Stimulated activated CD4-positive, alpha-beta T cell treated with anti-CD3 and anti-CD28 coated beads, TNF-alpha, amount 100 ng/mL, for 24 hours (primary cell): ENCODE measurements at regions not wholly inside any gene's neighbourhood (a gene's known extent, or its start where the extent isn't known, plus 50 kb on each side); places are given as distances from the start of the nearest gene placed in this dataset.
"Not testable (repeated sequence)": the region's sequence is repeated elsewhere in the genome, so short reads cannot be mapped to it uniquely, and the experiment has no call there.

Source experiments
- DNase-seq, 3 experiments: peaks; one replicate each; pipeline ENCODE4 v3.0.0-alpha.2; 2020; ENCODE audit warnings: low read depth in 3 of 3

- DNase-seq = no peak
These were observed 192.3 kb upstream of the HMCN1 start for GRCh38 chr1:185541871-185542301.

- DNase-seq = no peak
These were observed 193.9 kb upstream of the HMCN1 start for GRCh38 chr1:185540295-185540694.

DNA sequence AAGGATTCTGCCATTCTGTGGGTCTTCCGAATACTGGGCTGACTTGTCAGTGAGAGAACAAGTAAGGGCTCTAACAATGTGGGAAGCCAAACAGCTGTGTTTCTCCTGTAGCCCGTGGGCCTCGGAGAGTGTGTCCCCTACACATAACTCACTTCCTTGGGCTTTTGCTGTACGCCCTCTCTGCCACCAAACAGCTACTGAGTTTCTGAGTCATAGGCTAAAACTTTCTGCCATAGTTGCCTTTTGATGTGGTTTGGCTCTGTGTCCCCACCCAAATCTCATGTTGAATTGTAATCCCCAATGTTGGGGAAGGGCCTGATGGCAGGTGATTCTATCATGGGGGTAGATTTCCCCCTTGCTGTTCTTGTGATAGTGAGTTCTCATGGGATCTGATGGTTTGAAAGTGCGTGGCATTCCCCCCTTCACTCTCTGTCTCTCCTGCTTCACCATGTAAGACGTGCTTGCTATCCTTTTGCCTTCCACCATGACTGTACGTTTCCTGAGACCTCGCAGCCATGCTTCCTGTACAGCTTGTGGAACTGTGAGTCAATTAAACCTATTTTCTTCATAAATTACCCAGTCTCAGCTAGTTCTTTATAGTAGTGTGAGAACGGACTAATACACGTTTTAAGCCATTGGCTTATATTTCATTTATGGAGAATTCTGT lies 194.8 kb upstream of the HMCN1 start:
- DNase-seq = peak in 1 of 3 experiments; percentile 12

GRCh38 chr1:185538309-185538898 lies 195.8 kb upstream of the HMCN1 start:
- DNase-seq = not testable (repeated sequence)

GRCh38 chr1:185537596-185537995 lies 196.6 kb upstream of the HMCN1 start:
- DNase-seq = no peak

DNA sequence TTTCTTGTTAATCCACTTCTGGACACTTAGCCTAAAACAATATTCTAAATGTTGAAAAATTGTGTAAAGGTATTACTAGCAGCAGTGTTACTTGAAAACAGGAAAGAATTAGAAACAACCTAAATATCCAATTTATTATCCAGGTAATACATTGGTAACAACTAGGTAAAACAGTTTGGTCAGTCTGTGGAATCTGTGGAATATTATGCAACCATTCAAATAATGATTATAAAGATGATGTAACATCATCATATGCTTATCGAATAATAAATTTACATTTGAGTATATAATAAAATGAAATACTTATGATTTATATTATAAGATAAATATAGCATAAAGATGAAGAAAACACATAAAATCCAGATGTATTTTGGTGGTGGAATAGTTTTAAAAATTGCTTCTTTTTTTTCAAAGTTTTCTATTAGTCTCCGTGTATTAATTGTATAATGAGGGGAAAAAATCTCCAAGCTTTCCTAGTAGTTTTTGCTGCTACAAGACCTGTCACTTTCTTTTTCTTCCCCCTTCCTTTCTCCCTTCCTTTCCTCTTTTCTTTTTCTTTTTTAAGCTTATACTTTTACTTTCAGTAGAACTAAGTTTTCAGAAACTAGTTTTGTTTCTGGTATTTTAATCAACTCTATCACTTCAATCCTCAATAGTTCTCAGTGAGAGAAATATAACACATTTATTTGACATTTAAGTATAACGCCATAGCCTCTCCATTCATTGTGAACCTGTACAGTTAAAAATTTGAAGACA lies 197.8 kb upstream of the HMCN1 start:
- no peak for DNase-seq

DNA sequence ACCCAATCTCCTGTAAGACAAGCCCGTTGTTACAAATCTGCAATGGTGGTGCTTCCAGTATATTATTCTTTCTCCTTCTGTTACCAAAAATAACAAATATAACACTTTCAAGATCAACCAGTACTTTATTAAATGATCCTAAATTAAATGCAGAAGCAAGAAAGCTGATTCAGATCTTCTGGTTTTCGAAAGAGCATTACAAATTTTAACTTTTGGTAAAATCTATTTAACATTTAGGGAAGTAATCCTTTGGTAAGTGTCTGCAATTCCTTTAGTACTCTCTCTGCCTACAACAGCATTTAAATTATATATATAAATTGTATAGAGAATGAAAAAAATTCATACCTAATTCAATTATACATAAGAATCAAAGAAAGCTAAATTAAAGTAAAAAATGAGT lies 198.6 kb upstream of the HMCN1 start:
- no peak for DNase-seq

GRCh38 chr1:185534801-185535200 lies 199.4 kb upstream of the HMCN1 start:
- DNase-seq = no peak

DNA sequence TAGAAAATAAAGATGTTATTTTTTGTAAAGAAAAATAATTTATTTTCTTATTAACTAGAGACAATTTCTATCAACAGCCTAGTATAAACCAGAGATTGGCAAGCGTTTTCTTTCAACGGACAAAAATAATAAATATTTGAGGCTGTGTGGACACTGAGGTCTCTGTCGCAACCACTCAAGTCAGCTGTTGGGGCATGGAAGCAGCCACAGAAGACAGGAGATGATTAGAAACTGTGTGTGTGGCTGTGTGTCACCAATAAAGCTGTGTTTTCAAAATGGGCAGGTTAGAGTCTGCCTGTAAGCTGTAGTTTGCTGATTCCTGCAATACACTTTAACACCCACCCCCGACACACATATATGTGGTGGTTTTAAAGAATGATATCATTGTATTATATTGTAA lies 200.6 kb upstream of the HMCN1 start:
- no peak for DNase-seq

- no peak for DNase-seq
These were observed 201.3 kb upstream of the HMCN1 start for GRCh38 chr1:185532856-185533255.

DNA sequence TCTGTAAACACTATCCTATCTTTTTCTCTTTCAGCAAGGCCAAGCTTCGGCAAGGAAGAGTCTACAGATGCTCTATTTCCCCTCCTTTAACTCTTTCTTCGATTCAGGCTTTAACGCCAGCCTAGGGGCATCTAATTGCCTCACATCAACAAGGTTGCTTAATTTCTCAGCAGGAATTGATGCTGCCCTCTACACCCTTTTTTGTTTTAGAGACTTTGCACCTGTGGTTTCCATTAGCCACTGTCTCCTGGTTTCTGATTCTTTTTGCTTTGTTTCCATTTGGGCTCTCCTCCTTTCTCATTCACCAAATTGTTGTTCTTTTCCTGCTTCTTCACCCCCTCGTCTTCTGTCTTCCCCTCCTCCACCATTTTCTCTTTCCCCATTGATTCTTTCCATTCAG lies 202.4 kb upstream of the HMCN1 start:
- DNase-seq = no peak

DNA sequence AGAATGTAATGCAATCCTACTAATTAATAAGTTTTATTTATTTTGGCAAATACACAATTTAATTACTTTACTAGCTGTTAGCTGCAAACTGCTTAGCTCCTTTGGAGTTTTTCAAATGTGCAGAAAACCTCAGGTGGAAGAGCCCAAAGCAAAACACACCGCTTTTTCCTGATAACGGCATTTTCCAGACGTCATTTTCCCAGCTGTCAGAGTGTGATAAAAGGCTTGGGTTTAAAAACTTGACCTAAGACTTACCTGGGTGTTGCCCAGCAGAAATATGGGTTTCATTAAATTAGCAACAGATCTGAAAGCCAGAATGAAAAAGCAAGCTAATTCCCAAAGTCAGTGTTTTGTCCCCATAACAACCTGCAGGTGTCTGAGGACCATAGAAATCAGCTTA lies 204.0 kb upstream of the HMCN1 start:
- DNase-seq = no peak

- no peak for DNase-seq
These were observed 204.5 kb upstream of the HMCN1 start for GRCh38 chr1:185529673-185530072.

GRCh38 chr1:185528084-185528676 lies 206.0 kb upstream of the HMCN1 start:
- DNase-seq = no peak

- no peak for DNase-seq
These were observed 207.6 kb upstream of the HMCN1 start for GRCh38 chr1:185526344-185527307.

DNA sequence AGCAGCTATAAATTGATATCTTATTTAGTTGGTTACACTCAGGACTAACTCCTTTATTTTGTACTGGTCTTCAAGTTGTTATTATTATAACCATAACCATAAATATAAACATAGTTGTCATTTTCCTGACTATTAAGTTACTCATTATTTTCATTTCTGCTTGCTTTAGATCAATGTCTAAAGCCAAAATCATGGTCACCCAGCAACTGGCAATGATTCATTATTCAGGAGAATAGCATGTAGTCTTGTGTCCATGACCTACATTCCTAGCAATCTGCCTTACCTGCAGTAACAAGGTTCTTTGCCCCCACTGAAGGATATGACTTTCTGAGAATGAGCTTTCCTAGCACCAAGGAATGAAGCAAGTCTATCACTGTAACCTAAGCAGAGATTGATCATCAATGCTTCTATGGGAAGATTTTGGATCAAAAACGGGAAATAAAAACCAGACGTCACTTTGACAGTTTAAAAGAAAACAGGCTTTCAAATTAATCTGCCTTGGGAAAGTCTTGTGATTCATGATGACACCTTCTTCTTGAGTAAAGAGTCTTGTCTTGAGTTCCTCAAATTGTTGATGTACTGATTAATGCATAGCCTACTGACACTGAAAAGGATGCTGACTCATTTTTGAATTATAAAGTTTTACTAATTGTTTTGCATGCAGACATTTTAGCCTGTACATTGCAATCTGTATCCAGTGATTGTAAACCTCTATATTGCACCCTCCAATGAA lies 203.3 kb upstream of the IVNS1ABP start:
- DNase-seq = no peak

DNA sequence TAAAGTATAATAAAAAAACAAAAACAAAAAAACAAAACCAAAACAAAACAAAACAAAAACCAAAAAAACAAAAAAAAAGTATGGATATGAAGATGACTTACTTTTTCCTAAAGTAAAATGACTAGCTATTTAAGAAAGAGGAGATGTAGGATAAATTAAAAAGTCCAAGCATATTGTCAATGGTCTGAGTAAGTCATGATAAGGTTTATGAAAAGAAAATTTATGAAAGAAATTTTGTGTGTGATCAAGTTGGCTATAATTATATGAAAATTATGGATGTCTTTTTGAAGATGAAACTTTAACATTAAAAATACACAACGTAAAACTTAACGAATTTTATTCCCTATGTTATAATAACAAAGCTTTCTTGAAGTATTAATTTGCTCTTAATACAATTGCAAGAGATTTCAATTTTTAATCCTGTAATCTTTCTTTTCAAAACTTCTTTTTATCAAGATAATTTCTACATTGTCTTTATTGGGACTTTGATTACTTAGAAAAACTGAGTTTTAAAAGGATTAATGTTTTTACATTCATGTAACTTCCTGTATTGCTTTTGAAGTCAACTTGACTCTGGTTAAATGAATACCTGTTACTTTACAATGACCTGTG lies 200.9 kb upstream of the IVNS1ABP start:
- no peak for DNase-seq

GRCh38 chr1:185517301-185517700 lies 200.3 kb upstream of the IVNS1ABP start:
- DNase-seq = not testable (repeated sequence)

GRCh38 chr1:185515696-185516095 lies 198.7 kb upstream of the IVNS1ABP start:
- DNase-seq = no peak

- no peak for DNase-seq
These were observed 197.3 kb upstream of the IVNS1ABP start for GRCh38 chr1:185514311-185514710.
